Panc1 (cell line): ENCODE measurements at regions not wholly inside any gene's neighbourhood (a gene's known extent, or its start where the extent isn't known, plus 50 kb on each side); places are given as distances from the start of the nearest gene placed in this dataset.

Experiments
- ATAC-seq: fragments of 200-7000 bp; cut with Tn5 transposase; 2 replicates; pipeline ENCODE4 v1.9.1; 2020; ENCODE audit warnings: mild to moderate bottlenecking, moderate library complexity
- BruUV-seq: library from RNA; stranded (reverse); fragments of 400-500 nt; replicated peaks from 2 replicates; lab custom pipeline; 2021; lab: Mats Ljungman, UMichigan
- CTCF ChIA-PET: fragments of 300-600 bp; sonication (Branson Sonifier 250); formaldehyde crosslinking; loops from one replicate; lab custom pipeline; 2022; ENCODE audit warnings: antibody characterized with exemption; lab: Charles Lee
- POLR2A ChIA-PET: fragments of 300-600 bp; sonication (Branson Sonifier 250); formaldehyde crosslinking; loops from one replicate; lab custom pipeline; 2022; ENCODE audit warnings: antibody characterized with exemption; lab: Charles Lee
- DNase-seq: peaks from one replicate; pipeline ENCODE4 v3.0.0-alpha.2; 2010; ENCODE audit warnings: low read depth, low spot score
- H3K27ac ChIP-seq: 2 replicates; pipeline ENCODE4 v1.5.1; 2011; ENCODE audit warnings: mild to moderate bottlenecking, low read length, inconsistent platforms
- H3K27me3 ChIP-seq: fragments of 200-500 bp; sonication (Bioruptor generic); 2 replicates; pipeline ENCODE4 v1.6.0; 2014; ENCODE audit warnings: low read length, inconsistent platforms; ENCODE audit not compliant: control insufficient read depth, insufficient read depth
- H3K36me3 ChIP-seq: fragments of 200-500 bp; sonication (Bioruptor generic); 2 replicates; pipeline ENCODE4 v1.5.1; 2014; ENCODE audit warnings: inconsistent platforms, mild to moderate bottlenecking, low read length, moderate library complexity; ENCODE audit not compliant: control insufficient read depth, insufficient read depth
- H3K4me1 ChIP-seq: 2 replicates; pipeline ENCODE4 v1.5.1; 2011; ENCODE audit warnings: inconsistent platforms, mild to moderate bottlenecking, low read length, moderate library complexity; ENCODE audit not compliant: control insufficient read depth, insufficient read depth
- H3K4me3 ChIP-seq, 2 experiments: 2 replicates each; pipeline ENCODE4 v1.5.1; 2011 to 2012; ENCODE audit warnings: low read depth in 2 of 2, low read length in 2 of 2, mild to moderate bottlenecking in 2 of 2, inconsistent platforms in 1 of 2, moderate library complexity in 1 of 2
- H3K9me3 ChIP-seq: fragments of 200-500 bp; sonication (Bioruptor generic); 2 replicates; pipeline ENCODE4 v1.5.1; 2014; ENCODE audit warnings: low read depth, mild to moderate bottlenecking, inconsistent platforms, low read length, moderate library complexity; ENCODE audit not compliant: control insufficient read depth, insufficient read depth
- CTCF ChIP-seq: fragments of 450-650 bp; IDR thresholded peaks from 2 replicates; pipeline ENCODE4 v1.5.1; 2017; ENCODE audit warnings: mild to moderate bottlenecking
- POLR2AphosphoS5 ChIP-seq: IDR thresholded peaks from 2 replicates; pipeline ENCODE4 v1.6.1; 2012; ENCODE audit warnings: mild to moderate bottlenecking, low read depth, low read length, moderate library complexity
- REST ChIP-seq, 2 experiments: IDR thresholded peaks; 2 replicates each; pipeline ENCODE4 v1.6.1; 2011 to 2012; ENCODE audit warnings: low read depth in 2 of 2, control low read depth in 1 of 2, low read length in 1 of 2, mild to moderate bottlenecking in 1 of 2, moderate library complexity in 1 of 2; ENCODE audit not compliant: insufficient read depth in 1 of 2
- SIN3A ChIP-seq: IDR thresholded peaks from 2 replicates; pipeline ENCODE4 v1.6.1; 2012; ENCODE audit warnings: low read depth, mild to moderate bottlenecking, low read length, moderate library complexity, borderline replicate concordance; ENCODE audit not compliant: insufficient read depth
- TCF7L2 ChIP-seq: IDR thresholded peaks from 2 replicates; pipeline ENCODE4 v1.6.1; 2011; ENCODE audit warnings: mild to moderate bottlenecking, low read depth, low read length, inconsistent platforms
- in situ Hi-C: cut with HindIII; loops from 2 replicates; pipeline ENCODE4 v1.10.0; 2016; ENCODE audit warnings: low sequenced_read_pairs, low pct_unique_long_range_greater_than_20kb
- intact Hi-C: fragments of 100-400 bp; cut with micrococcal nuclease; formaldehyde crosslinking; loops from one replicate; pipeline ENCODE4 v1.10.0; 2022; ENCODE audit not compliant: unreplicated experiment

- no peaks in the 10 kb centered on the region for H3K36me3 ChIP-seq
- no TSS peak for BruUV-seq
- H3K4me3 ChIP-seq, result no peak overlapping the region
- no peak overlapping the region for H3K27ac ChIP-seq
- CTCF ChIA-PET, result no interaction called here
- no peaks in the 10 kb centered on the region for H3K9me3 ChIP-seq
- TF ChIP-seq TCF7L2 (no peak), SIN3A (no peak), REST (IDR thresholded peaks at IDR 0.05; ENCODE audit: insufficient read depth in 1 of 2, low read depth in 2 of 2, low read length in 1 of 2) (no peak), POLR2AphosphoS5 (no peak), CTCF (no peak)
- H3K27me3 ChIP-seq, result no peaks in the 10 kb centered on the region
- POLR2A ChIA-PET, result no interaction called here
- intact Hi-C loops, result no loop called here
- in situ Hi-C loops, result no loop called here
- H3K4me1 ChIP-seq, result no peaks in the 10 kb centered on the region
- DNase-seq, result no peak
- ATAC-seq, result no peak
These were observed 141.4 kb upstream of the NMUR2 start for GRCh38 chr5:152546493-152546892.

- no peak overlapping the region for H3K27ac ChIP-seq
- no peaks in the 10 kb centered on the region for H3K4me1 ChIP-seq
- ChIA-PET CTCF (no interaction called here), POLR2A (no interaction called here)
- in situ Hi-C loops (no loop called here), intact Hi-C loops (no loop called here)
- no peaks in the 10 kb centered on the region for H3K36me3 ChIP-seq
- ATAC-seq, result no peak
- no peak overlapping the region for H3K4me3 ChIP-seq
- DNase-seq, result no peak
- no peaks in the 10 kb centered on the region for H3K9me3 ChIP-seq
- H3K27me3 ChIP-seq, result no peaks in the 10 kb centered on the region
- TF ChIP-seq REST (IDR thresholded peaks at IDR 0.05; ENCODE audit: insufficient read depth in 1 of 2, low read depth in 2 of 2, low read length in 1 of 2) (no peak), CTCF (no peak), TCF7L2 (no peak), POLR2AphosphoS5 (no peak), SIN3A (no peak)
- no TSS peak for BruUV-seq
These were observed 142.1 kb upstream of the NMUR2 start for GRCh38 chr5:152547202-152547601.
